NCI-H1694 treated with DMSO at 0.1 percent for 48 hours (cell line): ENCODE measurements at regions not wholly inside any gene's neighbourhood (a gene's known extent, or its start where the extent isn't known, plus 50 kb on each side); places are given as distances from the start of the nearest gene placed in this dataset.
A peak's percentile ranks its signal among the peaks of the same experiment; 100 is the strongest.

Experiments used
- DNase-seq: peaks from one replicate; lab custom pipeline; 2025; lab: John Stamatoyannopoulos, UW

DNA sequence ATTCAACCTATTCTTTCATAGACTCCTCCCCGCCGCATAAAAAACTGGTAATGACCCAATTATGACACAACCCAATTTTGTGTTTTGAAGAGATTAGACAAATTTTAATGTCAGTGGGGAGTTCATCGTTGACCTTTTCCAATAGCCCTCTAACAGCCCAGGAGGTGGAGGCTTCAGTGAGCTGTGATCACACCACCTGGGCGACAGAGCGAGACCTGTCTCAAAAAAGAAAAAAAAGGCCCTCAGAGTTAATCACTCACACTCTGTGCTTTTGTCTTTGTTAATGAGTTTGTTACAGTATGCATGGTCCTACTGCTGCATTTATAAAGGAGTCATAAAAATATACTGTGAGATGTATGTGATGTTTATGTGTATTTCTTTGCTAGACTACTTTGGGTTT is 510.6 kb downstream of the CPS1 start:
- DNase-seq: no peak

DNA sequence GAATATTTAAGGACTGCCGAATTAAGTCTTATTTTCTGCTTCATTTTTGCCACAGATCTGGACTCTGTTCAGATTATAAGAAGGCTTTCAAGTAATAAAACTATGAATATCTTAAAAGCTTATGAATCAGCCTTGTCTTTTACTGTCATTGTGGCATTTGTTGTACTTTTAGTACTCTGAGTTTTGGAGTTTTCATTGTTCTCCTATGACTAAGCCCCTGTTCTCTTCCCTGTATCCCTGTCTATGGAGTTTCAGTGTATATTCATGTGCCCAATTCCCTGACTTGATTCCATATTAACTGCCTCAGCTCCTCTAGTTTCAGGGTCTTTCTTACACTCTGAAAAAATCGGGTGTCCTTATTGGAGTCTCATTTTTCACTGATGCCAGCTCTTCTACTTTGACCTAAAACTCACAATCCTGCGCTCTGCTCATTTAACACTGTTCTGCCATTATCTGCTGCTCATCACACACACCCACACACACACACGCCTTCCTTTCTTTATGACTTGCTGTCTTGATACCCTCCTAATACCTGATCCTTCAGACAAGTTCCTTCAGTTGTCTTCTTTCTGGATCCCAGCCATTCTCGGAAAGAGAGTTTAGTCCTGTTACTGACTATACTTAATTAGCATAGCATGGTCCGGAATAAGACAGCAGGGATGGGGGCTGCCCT is 511.8 kb downstream of the CPS1 start:
- no peak for DNase-seq

DNA sequence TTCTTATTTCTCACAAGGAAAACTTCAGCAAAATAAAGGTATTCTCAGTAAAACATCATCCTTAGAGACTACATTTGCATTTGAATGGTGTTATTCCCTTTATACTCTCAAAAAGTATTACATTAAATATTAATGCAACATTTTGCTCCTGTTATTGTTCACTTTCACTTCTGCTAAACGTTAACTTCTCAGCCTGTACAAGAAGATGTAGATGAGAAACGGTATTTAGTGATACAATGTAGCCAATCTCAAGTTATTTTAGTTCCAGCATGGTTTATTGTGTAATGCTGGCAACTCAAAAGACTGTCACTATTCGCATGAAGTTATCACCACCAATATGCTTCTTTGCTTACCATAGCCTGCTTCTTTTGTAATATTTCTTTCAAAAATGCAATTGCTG is 514.1 kb downstream of the CPS1 start:
- DNase-seq: no peak

DNA sequence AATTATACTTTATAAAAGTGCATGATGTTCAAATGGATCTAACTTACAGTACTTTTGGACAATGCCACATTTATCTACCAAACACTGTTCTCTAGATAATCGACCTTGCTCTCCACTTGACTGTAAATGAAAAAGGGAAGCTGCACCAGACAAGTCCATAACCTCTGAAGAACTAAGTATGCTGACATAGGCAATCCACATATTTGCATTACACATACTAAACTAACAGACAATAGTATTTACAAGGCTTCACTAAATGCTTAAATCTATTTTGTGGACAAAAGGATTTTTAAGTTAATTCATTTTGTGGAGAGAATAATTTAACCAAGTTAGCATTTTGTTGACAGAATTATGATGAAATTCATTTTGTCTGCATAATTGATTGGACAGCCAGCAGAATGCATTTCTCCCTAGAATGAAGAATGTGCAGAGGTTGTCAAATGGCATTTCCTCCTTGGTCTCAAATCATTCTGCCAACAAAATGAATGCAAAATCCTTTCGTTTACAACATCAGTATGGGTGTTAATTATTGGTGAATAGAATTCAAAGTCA is 520.9 kb downstream of the CPS1 start:
- DNase-seq: no peak

DNA sequence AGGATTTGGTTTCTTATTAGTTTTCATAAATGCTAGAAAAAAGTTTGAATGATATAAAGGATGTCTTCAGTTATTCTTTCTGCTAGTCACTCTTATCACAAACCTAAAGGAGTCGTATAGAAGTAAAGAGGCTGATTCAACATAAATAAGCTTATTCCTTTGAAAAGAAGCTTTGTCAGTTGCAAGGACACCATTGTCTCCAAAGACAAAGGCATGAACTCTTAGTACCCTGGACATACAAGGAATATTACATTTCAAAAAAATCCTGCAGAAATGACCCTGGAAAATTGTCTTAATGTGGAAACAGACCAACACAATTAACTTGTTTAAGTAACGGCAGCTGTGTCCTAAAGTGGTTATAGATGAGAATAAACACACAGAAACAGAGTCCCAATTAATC is 528.0 kb downstream of the CPS1 start:
- no peak for DNase-seq

DNA sequence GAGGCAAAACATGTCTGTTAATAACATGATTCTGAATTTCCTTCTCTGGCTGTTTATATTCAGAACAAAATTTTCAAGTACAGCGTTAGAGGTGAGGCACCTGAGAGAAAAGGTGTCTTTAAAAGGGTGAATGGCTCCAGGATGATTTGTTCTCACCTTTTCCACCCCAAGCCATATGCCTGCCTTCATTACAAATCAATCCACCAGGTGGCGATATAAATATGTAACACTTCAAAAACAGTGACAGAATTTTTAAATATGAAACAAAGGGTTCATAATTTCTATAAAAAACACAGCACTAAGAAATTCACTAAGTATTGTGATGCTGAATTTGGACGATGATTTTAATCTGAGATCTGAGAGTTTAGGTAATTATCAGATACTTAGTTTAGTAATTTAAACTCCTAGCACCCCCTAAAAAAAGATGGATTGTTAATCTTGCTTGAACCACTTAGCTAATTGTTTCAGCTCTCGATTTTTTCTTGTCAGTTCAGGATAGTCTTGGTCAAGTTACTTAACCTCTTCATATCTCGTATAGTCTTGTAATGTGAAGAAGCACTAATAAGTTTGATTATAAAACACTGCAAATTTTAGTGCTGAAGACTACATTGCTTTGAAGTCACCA is 528.8 kb downstream of the CPS1 start:
- DNase-seq: peak; percentile 43

DNA sequence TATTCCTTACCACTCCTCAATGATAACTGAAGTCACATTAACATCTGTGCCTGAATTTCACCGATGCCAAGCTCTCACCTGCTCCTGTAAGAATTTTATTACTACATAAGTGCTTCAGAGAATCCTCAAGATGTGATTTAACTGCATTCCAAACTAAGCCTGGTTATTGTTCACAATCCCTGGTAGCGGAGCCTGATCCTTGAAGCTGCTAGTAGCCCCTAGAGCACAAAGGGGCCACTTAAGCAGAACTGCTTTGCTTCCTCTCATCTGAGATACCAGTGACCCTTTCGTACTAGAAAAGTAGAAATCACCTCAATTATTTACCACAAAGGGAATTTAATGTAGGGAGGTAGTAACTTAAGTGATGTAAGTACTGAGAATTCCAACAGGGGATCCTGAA is 529.6 kb downstream of the CPS1 start:
- no peak for DNase-seq

DNA sequence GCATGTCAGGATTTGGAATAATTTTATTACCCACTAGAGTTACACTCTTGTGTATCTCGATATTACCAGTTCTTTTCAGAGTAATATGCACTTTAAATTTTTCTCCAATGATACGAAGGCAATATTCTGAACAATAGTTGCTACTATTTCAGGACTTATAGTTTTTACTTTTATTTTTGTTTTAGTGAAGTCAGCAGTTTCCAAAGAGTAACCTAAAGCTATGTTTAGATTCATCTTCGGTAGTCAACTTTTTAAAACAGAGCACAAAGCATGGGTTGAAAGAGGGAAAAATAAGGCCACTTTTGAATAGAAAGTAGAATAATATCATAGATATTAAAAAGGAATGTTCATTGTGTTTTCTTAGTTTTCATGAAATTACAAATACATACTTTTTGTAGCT is 532.7 kb downstream of the CPS1 start:
- no peak for DNase-seq

DNA sequence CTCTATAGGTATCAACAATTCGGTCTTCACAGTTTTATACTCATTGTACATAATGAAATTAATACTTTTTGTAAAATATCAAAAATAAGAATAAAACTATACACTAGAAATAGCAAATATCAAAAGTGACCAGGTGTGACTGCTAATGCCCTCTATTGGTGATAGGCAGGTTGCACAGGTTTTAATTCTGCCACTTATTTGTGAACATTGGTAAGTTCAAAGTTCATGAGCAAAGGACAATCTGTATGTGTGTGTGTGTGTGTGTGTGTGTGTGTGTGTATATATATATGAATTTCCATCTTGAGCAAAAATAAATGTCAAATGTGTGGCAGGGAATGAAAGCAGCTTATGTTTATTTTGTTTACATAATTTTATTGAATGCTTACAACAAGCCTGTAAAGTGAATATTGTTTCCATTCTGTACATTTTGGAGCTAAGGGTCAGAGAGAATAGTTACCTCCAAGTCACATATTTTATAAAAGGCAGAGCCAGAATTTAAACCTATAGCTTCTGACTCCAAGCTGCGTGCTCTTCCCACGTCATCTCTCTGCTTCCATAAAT is 537.4 kb downstream of the CPS1 start:
- DNase-seq: no peak

DNA sequence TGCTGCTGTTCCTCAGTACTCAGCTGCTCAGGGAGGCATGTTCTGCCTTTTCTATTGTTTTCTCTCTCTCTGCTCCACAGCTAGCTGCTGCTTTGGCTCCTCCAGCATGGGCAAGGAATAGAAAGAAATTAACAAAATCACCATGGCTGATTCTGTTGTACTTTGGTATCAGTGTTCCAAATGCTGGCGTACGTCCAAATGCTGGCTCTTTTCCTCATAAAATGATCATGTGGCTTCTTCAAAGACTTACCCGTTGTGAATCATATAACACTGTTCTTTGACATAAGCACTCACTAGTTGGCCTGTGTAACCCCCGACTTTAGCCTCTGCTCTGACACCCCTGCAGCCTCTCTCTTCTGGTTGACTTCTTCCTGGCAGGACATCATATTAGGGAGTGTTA is 547.6 kb downstream of the CPS1 start:
- DNase-seq: no peak

DNA sequence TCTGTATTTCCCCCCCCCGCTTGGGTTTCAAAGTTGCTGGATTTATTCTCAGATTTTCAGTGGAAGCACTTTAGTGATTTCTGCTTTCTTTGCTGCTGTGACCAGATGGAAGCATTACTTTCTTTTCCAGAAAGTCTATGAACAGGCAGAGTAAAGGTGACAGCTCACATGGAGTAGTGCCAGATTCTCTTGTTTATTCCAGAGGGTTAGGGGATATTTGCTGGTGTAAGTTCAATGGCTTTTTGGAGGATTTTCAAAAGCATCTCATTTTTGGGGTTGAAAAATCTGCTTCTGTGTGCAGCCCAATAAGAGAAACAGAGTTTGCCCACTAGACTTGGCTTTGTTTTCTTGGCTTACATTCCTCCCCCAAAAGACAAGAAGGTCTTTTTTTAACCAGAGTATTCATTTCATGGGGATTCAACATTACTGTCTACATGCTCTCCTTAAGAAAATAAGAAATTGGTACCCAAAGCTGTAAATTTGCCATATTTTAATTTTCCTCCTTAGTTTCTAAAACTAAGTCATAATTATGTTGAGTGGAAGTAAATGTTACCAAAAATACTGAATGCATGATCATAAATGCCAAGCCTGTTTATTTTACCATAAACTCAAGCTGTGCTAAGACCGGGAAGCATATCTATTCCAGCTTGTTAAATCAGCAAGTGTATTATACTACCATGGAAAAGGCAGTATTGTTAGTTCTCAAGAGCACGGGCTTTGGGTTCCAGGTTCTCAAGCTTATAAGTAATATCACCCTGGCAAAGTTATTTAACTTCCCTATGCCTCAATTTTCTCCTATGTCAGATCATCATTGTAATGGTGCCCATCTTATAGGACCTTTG is 557.2 kb downstream of the CPS1 start:
- peak; percentile 69 for DNase-seq

DNA sequence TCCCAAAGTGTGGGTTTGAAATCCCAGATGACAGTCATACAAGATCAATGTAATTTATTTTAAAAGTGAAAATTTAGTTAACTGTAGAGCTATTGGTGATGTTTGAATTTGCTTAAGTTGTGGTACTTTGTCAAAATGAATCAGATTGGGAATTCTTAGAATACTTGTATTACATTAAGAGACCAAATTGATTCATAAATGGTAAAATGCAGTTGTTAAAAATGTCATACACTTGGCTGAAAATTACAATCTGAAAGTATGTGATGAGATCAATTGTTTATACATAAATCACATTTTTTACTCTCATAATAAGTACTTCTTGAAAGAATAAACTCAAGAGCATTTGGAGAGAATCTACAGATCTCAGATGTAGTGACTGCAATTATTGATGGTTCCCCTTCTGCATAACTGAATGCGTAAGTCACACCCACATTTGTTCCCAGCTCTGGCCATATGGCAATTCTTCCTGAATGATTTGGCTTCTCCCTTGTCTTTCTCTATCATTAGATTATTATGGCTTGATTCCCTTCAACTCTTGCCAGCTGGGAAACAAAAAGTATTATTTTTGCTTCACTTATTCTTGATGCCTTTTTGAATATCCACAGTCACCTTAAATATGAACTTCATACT is 558.5 kb downstream of the CPS1 start:
- DNase-seq: peak; percentile 94

DNA sequence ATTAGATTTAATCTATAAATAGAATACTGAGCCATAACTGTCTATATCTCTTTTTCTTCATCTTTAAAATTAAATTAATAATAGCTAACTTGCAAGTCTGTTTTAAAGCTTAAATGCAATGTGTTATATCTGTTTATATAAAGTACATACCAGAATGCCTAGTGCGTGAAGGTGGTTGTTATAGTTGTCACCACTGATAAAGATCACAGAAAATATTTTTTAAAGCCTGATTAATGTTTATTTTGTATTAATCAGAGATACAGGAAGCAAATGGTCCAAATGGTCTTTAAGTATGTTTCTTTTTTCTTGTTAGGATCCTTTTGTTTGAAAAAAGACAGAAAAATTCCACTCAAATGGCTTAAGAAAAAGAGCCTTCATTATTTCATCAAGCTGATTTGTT is 560.6 kb downstream of the CPS1 start:
- no peak for DNase-seq

DNA sequence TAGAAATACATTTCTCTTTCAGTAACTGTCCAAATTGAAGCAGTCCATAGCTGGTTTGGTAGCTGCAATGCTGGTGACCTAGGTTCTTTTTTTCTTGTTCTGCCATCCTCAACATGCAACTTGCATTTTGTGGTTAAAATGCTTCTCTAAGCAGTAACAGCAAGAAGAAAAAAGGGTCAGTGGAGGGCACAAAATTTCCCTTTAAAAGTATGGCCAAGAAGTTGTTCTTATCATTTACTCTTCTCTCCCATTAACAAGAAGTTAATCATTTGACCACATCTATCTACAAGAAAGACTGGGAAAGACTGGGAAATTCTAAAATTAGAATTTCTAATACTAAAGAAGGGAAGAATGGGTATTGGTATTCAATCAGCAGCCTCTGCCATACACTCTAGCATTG is 569.9 kb downstream of the CPS1 start:
- DNase-seq: no peak

DNA sequence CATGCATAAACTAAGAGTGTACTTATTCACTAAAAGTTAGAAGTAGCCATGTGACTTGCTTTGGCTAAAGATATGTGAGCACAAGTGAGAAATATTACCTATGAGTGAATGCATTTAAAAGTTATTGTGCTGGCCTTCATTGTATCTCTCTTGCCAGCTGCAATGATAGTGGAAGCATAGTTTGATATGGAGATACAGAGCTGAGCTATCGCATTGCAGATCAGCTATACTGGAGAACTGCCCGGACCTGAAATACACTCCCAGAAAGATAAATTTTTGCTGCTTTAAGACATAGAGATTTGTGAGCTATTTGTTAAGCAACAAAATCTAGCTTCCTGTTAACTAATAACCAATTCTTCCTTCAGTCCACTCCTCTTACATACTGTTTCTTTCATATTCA is 571.1 kb downstream of the CPS1 start:
- no peak for DNase-seq

DNA sequence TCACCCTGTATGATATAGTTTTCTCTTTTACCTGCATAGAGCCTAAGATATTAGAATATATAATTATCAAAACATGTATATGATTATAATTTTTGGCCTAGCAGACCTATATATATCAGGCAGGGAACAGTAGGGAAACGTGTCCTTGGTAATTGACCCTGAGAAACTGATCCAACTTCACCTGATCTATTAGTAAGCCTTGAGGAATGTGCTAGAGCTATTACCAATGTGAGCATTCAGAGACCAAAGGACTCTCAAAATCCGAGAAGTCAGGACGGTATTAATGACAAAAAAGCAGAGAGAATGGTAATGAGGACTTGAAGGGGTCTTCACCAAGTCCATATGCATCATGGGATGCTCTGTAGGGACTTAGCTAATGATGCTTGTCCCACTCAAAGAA is 571.9 kb downstream of the CPS1 start:
- DNase-seq: no peak

DNA sequence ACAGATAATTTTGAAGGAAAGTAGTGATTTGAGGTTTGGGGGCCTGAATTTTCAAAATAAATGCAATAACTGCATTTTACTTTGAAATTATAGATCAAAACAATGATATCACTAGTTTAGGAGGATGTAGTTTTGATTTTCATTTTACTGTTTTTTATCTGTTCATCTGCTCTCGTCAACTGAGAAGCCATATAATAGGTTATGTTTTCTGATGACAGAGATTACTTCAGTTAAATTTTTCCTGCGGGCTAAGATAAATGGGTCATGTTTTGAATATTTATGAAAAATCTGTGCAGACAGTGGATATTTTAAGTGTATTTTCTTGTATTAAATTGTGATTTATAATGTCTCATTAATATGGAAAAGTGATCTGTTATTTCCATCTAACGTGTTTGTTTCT is 573.4 kb downstream of the CPS1 start:
- no peak for DNase-seq

DNA sequence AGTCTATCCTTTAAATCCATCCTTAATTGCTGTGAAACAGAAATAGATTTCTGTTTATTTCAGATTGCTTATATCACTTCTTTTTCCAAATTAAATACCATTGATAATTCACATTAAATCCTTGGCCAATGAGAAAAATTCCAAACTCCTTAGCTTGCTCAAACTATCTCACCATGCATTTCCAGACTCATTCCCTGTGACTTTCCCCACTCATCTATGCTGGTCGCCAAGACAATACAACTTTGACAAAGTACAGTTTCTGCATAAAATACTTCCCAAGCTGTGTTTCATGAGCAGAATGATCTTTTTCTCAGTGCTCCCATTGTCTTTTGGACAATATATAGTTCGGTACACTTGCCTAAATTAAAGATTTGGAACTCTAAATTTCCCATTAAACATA is 575.6 kb downstream of the CPS1 start:
- no peak for DNase-seq

DNA sequence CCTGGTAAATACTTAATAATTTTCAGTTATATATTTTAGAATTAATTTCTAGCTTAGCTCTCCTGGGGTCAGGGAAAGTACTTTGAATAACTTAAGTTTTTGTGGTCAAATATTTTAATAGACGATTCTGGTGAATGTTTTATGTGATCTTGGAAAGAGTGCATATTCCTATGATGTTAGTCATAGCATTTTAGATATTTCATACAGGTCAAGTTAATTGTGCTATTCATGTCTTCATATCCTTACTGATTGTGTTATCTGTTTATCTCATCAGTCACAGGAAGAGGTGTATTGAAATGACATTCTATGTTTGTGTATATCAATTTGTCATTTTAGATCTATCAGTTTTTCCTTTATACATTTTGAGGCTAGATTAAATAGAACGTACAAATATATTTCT is 576.2 kb downstream of the CPS1 start:
- no peak for DNase-seq

DNA sequence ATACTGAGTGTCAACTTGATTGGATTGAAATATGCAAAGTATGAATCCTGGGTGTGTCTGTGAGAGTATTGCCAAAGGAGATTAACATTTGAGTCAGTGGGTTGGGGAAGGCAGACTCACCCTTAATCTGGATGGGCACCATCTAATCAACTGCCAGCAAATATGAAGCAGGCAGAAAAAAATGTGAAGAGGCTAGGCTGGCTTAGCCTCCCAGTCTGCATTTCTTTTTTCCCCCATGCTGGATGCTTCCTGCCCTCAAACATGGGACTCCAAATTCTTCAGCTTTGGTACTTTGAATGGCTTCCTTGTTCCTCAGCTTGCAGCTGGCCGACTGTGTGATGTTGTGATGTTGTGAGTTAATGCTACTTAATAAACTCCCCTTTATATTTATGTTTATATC is 577.4 kb downstream of the CPS1 start:
- no peak for DNase-seq

DNA sequence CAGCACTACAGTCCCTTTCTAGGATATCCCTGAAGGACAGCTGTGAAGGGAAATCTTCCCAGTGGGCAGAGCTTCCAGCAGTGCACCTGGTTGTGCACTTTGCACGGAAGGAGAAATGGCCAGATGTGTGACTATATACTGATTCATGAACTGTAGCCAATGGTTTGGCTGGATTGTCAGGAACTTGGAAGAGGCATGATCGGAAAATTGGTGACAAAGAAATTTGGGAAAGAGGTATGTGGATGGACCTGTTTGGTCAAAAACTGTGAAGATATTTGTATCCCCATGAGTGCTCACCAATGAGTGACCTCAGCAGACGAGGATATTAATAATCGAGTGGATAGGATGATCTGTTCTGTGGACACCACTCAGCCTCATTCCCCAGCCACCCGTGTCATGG is 582.2 kb downstream of the CPS1 start:
- DNase-seq: no peak

DNA sequence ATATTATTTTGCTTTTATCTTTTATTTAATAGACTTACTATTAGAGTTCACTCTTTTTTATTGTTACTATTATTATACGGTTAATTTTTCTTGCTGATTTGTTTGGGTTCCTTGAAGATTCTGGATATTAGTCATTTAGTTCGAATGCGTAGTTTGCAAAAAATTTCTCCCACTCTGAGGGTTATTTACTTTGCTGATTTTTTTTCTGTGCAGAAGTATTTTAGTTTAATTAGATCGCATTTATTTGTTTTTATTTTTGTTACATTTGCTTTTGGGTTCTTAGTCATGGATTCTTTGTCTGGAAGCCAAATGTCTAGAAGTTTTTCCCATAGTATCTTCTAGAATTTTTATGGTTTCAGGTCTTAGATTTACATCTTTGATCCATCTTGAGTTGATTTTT is 585.2 kb downstream of the CPS1 start:
- no peak for DNase-seq
